Mesendoderm (in vitro differentiated cells): ENCODE measurements at regions not wholly inside any gene's neighbourhood (a gene's known extent, or its start where the extent isn't known, plus 50 kb on each side); places are given as distances from the start of the nearest gene placed in this dataset.

Source experiments
- DNase-seq: peaks from one replicate; pipeline ENCODE4 v3.0.0; 2013
- H2AK5ac ChIP-seq: 2 replicates; pipeline ENCODE4 v1.6.1; 2013; ENCODE audit warnings: low read length, inconsistent platforms
- H2BK120ac ChIP-seq: 2 replicates; pipeline ENCODE4 v1.6.1; 2013; ENCODE audit warnings: low read depth, mild to moderate bottlenecking, low read length, moderate library complexity, mixed read lengths
- H2BK15ac ChIP-seq: replicated peaks from 2 replicates; pipeline ENCODE4 v1.6.1; 2013; ENCODE audit warnings: low read depth, mild to moderate bottlenecking, moderate library complexity
- H2BK5ac ChIP-seq: 2 replicates; pipeline ENCODE4 v1.6.1; 2013; ENCODE audit warnings: low read length, inconsistent platforms
- H3K18ac ChIP-seq: 2 replicates; pipeline ENCODE4 v1.6.1; 2013; ENCODE audit warnings: mild to moderate bottlenecking, low read length, mixed read lengths
- H3K23ac ChIP-seq: one replicate; pipeline ENCODE4 v1.6.1; 2013; ENCODE audit warnings: low read length
- H3K27ac ChIP-seq: 2 replicates; pipeline ENCODE4 v1.5.1; 2013; ENCODE audit warnings: low read depth, mild to moderate bottlenecking, inconsistent platforms, low read length, moderate library complexity
- H3K27me3 ChIP-seq: 2 replicates; pipeline ENCODE4 v1.6.1; 2013; ENCODE audit warnings: low read length, control low read depth, mild to moderate bottlenecking, inconsistent platforms; ENCODE audit not compliant: insufficient read depth, poor library complexity
- H3K36me3 ChIP-seq: 2 replicates; pipeline ENCODE4 v1.6.1; 2013; ENCODE audit warnings: low read length, inconsistent platforms; ENCODE audit not compliant: control insufficient read depth, insufficient read depth
- H3K4ac ChIP-seq: one replicate; pipeline ENCODE4 v1.6.1; 2013; ENCODE audit warnings: low read depth, mild to moderate bottlenecking, low read length, moderate library complexity
- H3K4me1 ChIP-seq: 2 replicates; pipeline ENCODE4 v1.6.1; 2013; ENCODE audit warnings: low read depth, low read length, inconsistent platforms; ENCODE audit not compliant: control insufficient read depth
- H3K4me2 ChIP-seq: 2 replicates; pipeline ENCODE4 v1.6.1; 2013; ENCODE audit warnings: low read length
- H3K4me3 ChIP-seq: 2 replicates; pipeline ENCODE4 v1.5.1; 2013; ENCODE audit warnings: mild to moderate bottlenecking, low read length
- H3K56ac ChIP-seq: one replicate; pipeline ENCODE4 v1.6.1; 2013; ENCODE audit warnings: low read length
- H3K79me1 ChIP-seq: 2 replicates; pipeline ENCODE4 v1.6.1; 2013; ENCODE audit warnings: low read length, inconsistent platforms
- H3K79me2 ChIP-seq: 2 replicates; pipeline ENCODE4 v1.6.1; 2013; ENCODE audit warnings: mild to moderate bottlenecking, low read length; ENCODE audit not compliant: control insufficient read depth, insufficient read depth
- H3K9ac ChIP-seq: 2 replicates; pipeline ENCODE4 v1.6.1; 2013; ENCODE audit warnings: low read length, inconsistent platforms
- H4K5ac ChIP-seq: one replicate; pipeline ENCODE4 v1.6.1; 2013; ENCODE audit warnings: low read length
- H4K8ac ChIP-seq: one replicate; pipeline ENCODE4 v1.6.1; 2013; ENCODE audit warnings: low read depth, mild to moderate bottlenecking, control low read depth, low read length, moderate library complexity
- WGBS: extraction: QIAGEN DNeasy Blood & Tissue Kit; methylation state at CpG from one replicate; pipeline ENCODE4 v1.1.7; 2013; ENCODE audit warnings: low lambda C conversion rate, missing lambda C conversion rate; ENCODE audit not compliant: insufficient coverage; ENCODE audit errors: extremely low coverage; 5-methylcytosine and 5-hydroxymethylcytosine counted together

- Histone ChIP-seq H3K23ac (no peak overlapping the region), H2BK120ac (no peak overlapping the region), H3K36me3 (no peaks in the 10 kb centered on the region), H2BK15ac (no peak overlapping the region), H2BK5ac (no peak overlapping the region), H3K9ac (no peak overlapping the region), H3K79me2 (no peaks in the 10 kb centered on the region), H3K27me3 (no peaks in the 10 kb centered on the region), H3K56ac (no peak overlapping the region), H3K4me1 (no peaks in the 10 kb centered on the region), H3K27ac (no peak overlapping the region), H3K4me2 (no peak overlapping the region), H3K4me3 (no peak overlapping the region), H3K4ac (no peak overlapping the region), H4K5ac (no peak overlapping the region), H4K8ac (no peak overlapping the region), H3K18ac (no peak overlapping the region), H2AK5ac (no peak overlapping the region), H3K79me1 (no peaks in the 10 kb centered on the region)
- DNase-seq: no peak
Observed at GRCh38 chr4:14608630-14609029, 393.7 kb upstream of the CPEB2 start.

DNA sequence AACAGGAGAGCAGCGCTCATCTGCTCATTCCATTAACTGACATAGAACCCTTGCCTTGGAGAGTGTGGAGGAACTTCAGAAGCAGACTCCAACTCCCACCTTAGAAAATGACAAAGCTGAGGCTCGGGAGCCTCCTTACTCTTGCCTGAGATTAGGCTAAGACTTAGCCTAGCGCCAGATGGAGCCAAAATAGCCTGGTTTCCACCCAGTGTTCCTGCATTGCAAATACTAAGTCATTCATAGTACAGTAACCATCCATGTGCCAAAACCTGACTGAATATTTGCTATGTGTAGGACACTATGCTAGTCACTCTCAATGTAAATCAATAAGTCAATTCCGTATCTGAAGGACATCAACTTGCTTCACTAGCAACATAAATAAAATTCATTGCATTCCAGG, 387.4 kb upstream of the CPEB2 start:
- Histone ChIP-seq H3K9ac (no peak overlapping the region), H2BK5ac (no peak overlapping the region), H3K4me3 (no peak overlapping the region), H3K79me2 (no peaks in the 10 kb centered on the region), H3K4me1 (no peaks in the 10 kb centered on the region), H3K18ac (no peak overlapping the region), H3K23ac (no peak overlapping the region), H2BK15ac (no peak overlapping the region), H3K27ac (no peak overlapping the region), H2BK120ac (no peak overlapping the region), H3K36me3 (no peaks in the 10 kb centered on the region), H3K27me3 (no peaks in the 10 kb centered on the region), H3K4me2 (no peak overlapping the region), H3K56ac (no peak overlapping the region), H3K79me1 (no peaks in the 10 kb centered on the region), H4K5ac (no peak overlapping the region), H2AK5ac (no peak overlapping the region), H3K4ac (no peak overlapping the region), H4K8ac (no peak overlapping the region)
- no CpG with 5 or more reads among the region's 4 CpGs for WGBS
- no peak for DNase-seq

GRCh38 chr4:14615671-14616070, 386.6 kb upstream of the CPEB2 start:
- Histone ChIP-seq H2BK120ac (no peak overlapping the region), H3K27me3 (no peaks in the 10 kb centered on the region), H3K36me3 (no peaks in the 10 kb centered on the region), H3K27ac (no peak overlapping the region), H3K4me2 (no peak overlapping the region), H3K18ac (no peak overlapping the region), H3K23ac (no peak overlapping the region), H3K79me2 (no peaks in the 10 kb centered on the region), H3K4me3 (no peak overlapping the region), H4K5ac (no peak overlapping the region), H3K79me1 (no peaks in the 10 kb centered on the region), H4K8ac (no peak overlapping the region), H3K4me1 (no peaks in the 10 kb centered on the region), H2BK15ac (no peak overlapping the region), H2AK5ac (no peak overlapping the region), H2BK5ac (no peak overlapping the region), H3K4ac (no peak overlapping the region), H3K9ac (no peak overlapping the region), H3K56ac (no peak overlapping the region)
- WGBS: 100% methylated on average over 2 of the region's 3 CpGs
- no peak for DNase-seq

DNA sequence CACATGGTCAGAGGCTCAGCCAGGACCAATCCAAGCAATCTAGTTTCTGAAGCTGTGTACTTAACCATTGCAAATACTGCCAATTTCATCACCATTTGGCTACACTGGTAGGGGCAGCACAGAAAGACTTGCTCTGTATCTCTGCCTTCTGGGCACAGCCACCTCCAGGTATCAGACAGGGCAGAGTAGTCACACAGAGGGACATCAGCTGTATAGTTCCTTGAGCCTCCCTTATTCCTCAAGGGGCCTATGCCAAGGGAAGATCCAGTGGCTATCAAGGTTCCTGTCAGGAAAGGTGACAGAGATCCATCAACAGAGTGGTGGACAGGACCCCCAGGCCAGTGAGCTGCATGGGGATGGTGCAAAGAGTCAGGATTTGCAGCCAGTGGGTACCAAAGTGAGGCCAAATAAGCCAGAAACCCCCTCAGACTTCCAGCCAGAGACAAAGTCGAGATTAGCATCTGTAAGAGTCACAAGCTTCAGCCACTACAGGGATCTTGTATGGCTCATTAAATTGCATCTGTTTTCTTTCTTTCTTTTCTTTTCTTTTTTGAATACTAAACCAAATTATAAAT, 381.6 kb upstream of the CPEB2 start:
- H3K79me1 ChIP-seq: no peaks in the 10 kb centered on the region
- no peaks in the 10 kb centered on the region for H3K4me1 ChIP-seq
- H3K4me3 ChIP-seq: no peak overlapping the region
- H3K9ac ChIP-seq: no peak overlapping the region
- H3K79me2 ChIP-seq: no peaks in the 10 kb centered on the region
- H2BK120ac ChIP-seq: no peak overlapping the region
- no peak overlapping the region for H4K8ac ChIP-seq
- no CpG with 5 or more reads among the region's 1 CpG for WGBS
- H3K4me2 ChIP-seq: no peak overlapping the region
- no peak overlapping the region for H2BK15ac ChIP-seq
- H2BK5ac ChIP-seq: no peak overlapping the region
- H4K5ac ChIP-seq: no peak overlapping the region
- no peak overlapping the region for H3K23ac ChIP-seq
- H3K36me3 ChIP-seq: no peaks in the 10 kb centered on the region
- H3K27me3 ChIP-seq: no peaks in the 10 kb centered on the region
- H3K18ac ChIP-seq: no peak overlapping the region
- DNase-seq: no peak
- H3K4ac ChIP-seq: no peak overlapping the region
- no peak overlapping the region for H2AK5ac ChIP-seq
- H3K56ac ChIP-seq: no peak overlapping the region
- H3K27ac ChIP-seq: no peak overlapping the region

DNA sequence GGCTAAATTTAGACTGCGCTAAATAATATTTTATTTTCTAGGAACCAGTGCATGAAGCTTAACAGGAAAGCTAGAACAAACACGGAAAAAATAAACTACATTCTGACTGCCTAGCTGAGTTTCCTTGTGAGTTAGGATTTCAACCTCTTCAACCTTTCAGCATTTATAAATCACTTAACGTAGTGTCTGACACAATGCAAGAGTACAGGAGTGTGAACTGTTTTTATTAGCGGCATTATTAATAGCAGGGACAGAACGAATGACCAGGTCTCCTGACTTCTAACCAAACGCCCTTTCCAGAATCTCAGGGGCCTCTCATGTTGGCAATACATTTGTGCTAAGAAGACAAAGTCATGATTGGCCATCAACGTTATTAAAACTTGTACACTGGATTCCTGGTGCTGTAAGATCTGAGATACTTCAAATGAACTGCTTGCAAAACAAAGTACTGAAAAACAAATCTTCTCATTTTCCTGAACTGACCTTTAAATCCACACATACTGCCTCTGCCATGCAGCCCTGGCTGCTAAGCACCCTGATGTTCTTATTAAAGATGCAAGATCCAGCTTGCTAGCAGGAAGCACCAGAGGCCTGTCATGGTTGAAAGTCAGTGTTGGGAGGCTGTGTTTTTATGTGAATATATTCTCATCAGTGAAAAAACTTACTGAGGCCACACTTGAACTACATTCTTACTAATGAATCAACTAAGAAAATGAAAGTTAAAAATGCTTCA, 380.4 kb upstream of the CPEB2 start:
- H3K4me1 ChIP-seq: no peaks in the 10 kb centered on the region

DNA sequence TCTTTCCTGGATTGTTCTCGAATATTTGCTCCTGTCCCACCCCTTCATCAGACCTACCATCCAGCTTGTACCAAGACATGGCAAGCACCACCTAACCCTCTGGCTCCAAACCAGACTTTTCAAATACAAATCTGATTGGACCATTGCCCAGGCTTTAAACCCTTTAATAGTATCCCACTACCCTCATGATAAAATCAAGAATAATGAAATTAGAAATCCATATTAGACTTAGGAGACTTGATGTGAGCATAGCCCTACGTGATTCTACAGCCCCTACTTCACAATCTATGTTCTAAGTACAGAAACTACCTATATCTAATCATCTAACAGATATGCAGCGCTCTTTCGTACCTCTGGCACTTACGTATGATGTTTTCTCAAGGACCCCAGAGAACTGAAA, 375.2 kb upstream of the CPEB2 start:
- H2AK5ac ChIP-seq: no peak overlapping the region
- no peak overlapping the region for H3K27ac ChIP-seq
- H3K56ac ChIP-seq: no peak overlapping the region
- H3K27me3 ChIP-seq: no peaks in the 10 kb centered on the region
- no peak overlapping the region for H3K23ac ChIP-seq
- no peak overlapping the region for H4K8ac ChIP-seq
- H3K9ac ChIP-seq: no peak overlapping the region
- no peaks in the 10 kb centered on the region for H3K79me2 ChIP-seq
- H2BK120ac ChIP-seq: no peak overlapping the region
- H3K79me1 ChIP-seq: no peaks in the 10 kb centered on the region
- H2BK15ac ChIP-seq: no peak overlapping the region
- no peak overlapping the region for H3K4ac ChIP-seq
- no peak overlapping the region for H2BK5ac ChIP-seq
- H3K18ac ChIP-seq: no peak overlapping the region
- no CpG with 5 or more reads among the region's 5 CpGs for WGBS
- H3K4me2 ChIP-seq: no peak overlapping the region
- DNase-seq: no peak
- no peaks in the 10 kb centered on the region for H3K36me3 ChIP-seq
- no peak overlapping the region for H3K4me3 ChIP-seq
- H3K4me1 ChIP-seq: no peaks in the 10 kb centered on the region
- H4K5ac ChIP-seq: no peak overlapping the region

More for the DNA sequence above, 380.4 kb upstream of the CPEB2 start:
- no peak overlapping the region for H2BK15ac ChIP-seq
- H2AK5ac ChIP-seq: no peak overlapping the region
- no peak overlapping the region for H2BK5ac ChIP-seq
- no peaks in the 10 kb centered on the region for H3K27me3 ChIP-seq
- H3K56ac ChIP-seq: no peak overlapping the region
- H3K79me1 ChIP-seq: no peaks in the 10 kb centered on the region
- no peaks in the 10 kb centered on the region for H3K36me3 ChIP-seq
- no peak overlapping the region for H4K5ac ChIP-seq
- no peak overlapping the region for H3K4me3 ChIP-seq
- no peak overlapping the region for H3K18ac ChIP-seq
- no peak for DNase-seq
- H2BK120ac ChIP-seq: no peak overlapping the region
- no peak overlapping the region for H4K8ac ChIP-seq
- no peak overlapping the region for H3K27ac ChIP-seq
- no CpG with 5 or more reads among the region's 7 CpGs for WGBS
- no peaks in the 10 kb centered on the region for H3K79me2 ChIP-seq
- no peak overlapping the region for H3K9ac ChIP-seq
- no peak overlapping the region for H3K23ac ChIP-seq
- no peak overlapping the region for H3K4ac ChIP-seq
- H3K4me2 ChIP-seq: no peak overlapping the region
